Activated naive CD4-positive, alpha-beta T cell treated with anti-CD3 and anti-CD28 coated beads for 36 hours (primary cell): ENCODE measurements at regions not wholly inside any gene's neighbourhood (a gene's known extent, or its start where the extent isn't known, plus 50 kb on each side); places are given as distances from the start of the nearest gene placed in this dataset.

Experiments used
- CTCF ChIA-PET: fragments of 350-600 bp; sonication (Branson Sonifier 250); formaldehyde crosslinking; loops from one replicate; lab custom pipeline; 2021; ENCODE audit warnings: antibody characterized with exemption; lab: Charles Lee
- DNase-seq: peaks from one replicate; pipeline ENCODE4 v3.0.0-alpha.2; 2020
- H3K27ac Mint-ChIP-seq: one replicate; pipeline ENCODE4 v1.8.0; 2021; ENCODE audit warnings: mild to moderate bottlenecking, mixed read lengths
- H3K27me3 Mint-ChIP-seq: one replicate; pipeline ENCODE4 v1.8.0; 2021; ENCODE audit warnings: low read depth, mixed read lengths
- H3K36me3 Mint-ChIP-seq: one replicate; pipeline ENCODE4 v1.8.0; 2021; ENCODE audit warnings: low read depth, mixed read lengths
- H3K4me1 Mint-ChIP-seq: one replicate; pipeline ENCODE4 v1.8.0; 2021; ENCODE audit warnings: low read depth, mixed read lengths
- H3K4me3 Mint-ChIP-seq: one replicate; pipeline ENCODE4 v1.8.0; 2021; ENCODE audit warnings: mild to moderate bottlenecking, moderate library complexity, mixed read lengths
- H3K9me3 Mint-ChIP-seq: one replicate; pipeline ENCODE4 v1.8.0; 2021; ENCODE audit warnings: mixed read lengths
- intact Hi-C: fragments of 100-400 bp; cut with micrococcal nuclease; formaldehyde crosslinking; loops from one replicate; pipeline ENCODE4 v1.15.1; 2023

GRCh38 chr5:17690473-17690872 is 56.2 kb downstream of the TAF11L14 start:
- Mint-ChIP-seq H3K27ac (no peak overlapping the region), H3K9me3 (peaks cover 3% of the 10 kb centered on the region), H3K36me3 (no peaks in the 10 kb centered on the region), H3K4me1 (no peaks in the 10 kb centered on the region), H3K27me3 (no peaks in the 10 kb centered on the region), H3K4me3 (no peak overlapping the region)
- CTCF ChIA-PET, result no interaction called here
- DNase-seq, result no peak
- intact Hi-C loops, result no loop called here

GRCh38 chr5:17691762-17692161 is 57.5 kb downstream of the TAF11L14 start:
- Mint-ChIP-seq H3K27ac (no peak overlapping the region), H3K27me3 (no peaks in the 10 kb centered on the region), H3K4me1 (no peaks in the 10 kb centered on the region), H3K9me3 (peaks cover 4% of the 10 kb centered on the region), H3K36me3 (no peaks in the 10 kb centered on the region), H3K4me3 (no peak overlapping the region)
- DNase-seq, result no peak
- intact Hi-C loops, result no loop called here
- CTCF ChIA-PET, result no interaction called here

DNA sequence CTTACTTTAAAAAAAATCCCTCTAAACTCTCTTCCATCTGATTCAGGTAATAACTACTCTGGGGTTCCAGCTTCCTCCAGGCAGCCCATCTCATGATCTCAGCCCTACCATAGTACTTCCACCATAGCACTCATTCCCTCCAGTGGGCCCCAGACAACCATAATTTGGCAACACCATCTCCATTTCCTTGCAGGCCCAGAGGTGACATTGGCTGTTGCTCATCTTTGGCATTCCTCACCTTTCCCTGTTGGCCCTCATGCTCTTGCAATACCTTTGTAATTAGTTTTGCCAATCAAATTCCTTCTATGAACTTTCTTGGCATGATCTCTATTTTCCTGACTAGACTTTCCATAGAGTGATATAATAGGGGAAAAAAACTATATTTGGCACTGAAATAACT is 60.1 kb downstream of the TAF11L14 start:
- Mint-ChIP-seq H3K4me3 (no peak overlapping the region), H3K9me3 (peaks cover 4% of the 10 kb centered on the region), H3K4me1 (no peaks in the 10 kb centered on the region), H3K27ac (no peak overlapping the region), H3K36me3 (no peaks in the 10 kb centered on the region), H3K27me3 (no peaks in the 10 kb centered on the region)
- DNase-seq, result no peak
- intact Hi-C loops, result no loop called here
- CTCF ChIA-PET, result no interaction called here

- Mint-ChIP-seq H3K27ac (no peak overlapping the region), H3K9me3 (peaks cover 4% of the 10 kb centered on the region), H3K4me3 (no peak overlapping the region), H3K27me3 (no peaks in the 10 kb centered on the region), H3K36me3 (no peaks in the 10 kb centered on the region), H3K4me1 (no peaks in the 10 kb centered on the region)
- intact Hi-C loops, result no loop called here
- CTCF ChIA-PET, result no interaction called here
- DNase-seq, result no peak
Measured at GRCh38 chr5:17694914-17695313, 60.7 kb downstream of the TAF11L14 start.

DNA sequence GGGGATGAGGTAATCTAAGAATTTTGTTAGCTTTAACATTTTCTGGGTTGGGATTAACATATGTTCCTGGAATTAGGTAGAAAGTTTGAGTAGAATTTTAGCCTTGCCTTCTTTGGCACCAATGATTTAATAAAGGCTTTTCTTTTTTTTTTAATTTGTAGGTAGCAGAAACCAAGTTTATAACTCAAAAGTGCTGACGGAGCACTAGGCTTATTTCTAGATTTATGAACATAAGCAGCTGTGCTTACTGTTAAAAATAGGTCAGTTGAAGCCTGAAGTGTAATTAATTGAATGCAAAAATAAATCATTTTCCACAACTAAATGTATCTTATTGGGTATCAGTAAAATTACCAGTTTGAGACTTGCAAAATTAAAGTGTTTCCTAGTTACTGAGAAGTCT is 62.4 kb downstream of the TAF11L14 start:
- CTCF ChIA-PET, result no interaction called here
- Mint-ChIP-seq H3K9me3 (peaks cover 10% of the 10 kb centered on the region), H3K4me3 (no peak overlapping the region), H3K36me3 (no peaks in the 10 kb centered on the region), H3K27ac (no peak overlapping the region), H3K4me1 (no peaks in the 10 kb centered on the region), H3K27me3 (no peaks in the 10 kb centered on the region)
- intact Hi-C loops, result no loop called here
- DNase-seq, result no peak

DNA sequence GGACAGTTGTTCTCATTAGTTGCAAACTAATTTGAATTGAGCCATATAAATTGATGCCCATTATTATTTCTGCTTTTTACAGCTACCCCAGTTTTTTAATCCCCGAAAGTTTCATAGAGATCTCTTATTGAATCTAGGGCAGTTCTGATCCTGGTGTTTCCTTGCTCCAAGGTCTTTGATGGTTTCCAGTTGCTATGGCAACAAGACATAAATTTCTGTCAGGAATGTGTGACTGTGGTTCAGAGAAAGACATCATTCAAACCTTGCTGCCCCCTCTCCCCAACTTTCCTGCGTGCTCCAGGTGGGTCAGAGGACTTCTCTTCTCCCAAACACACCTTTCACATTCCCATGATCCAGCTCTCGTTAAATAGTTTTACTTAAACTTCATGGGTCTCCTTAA is 63.4 kb downstream of the TAF11L14 start:
- intact Hi-C loops, result no loop called here
- Mint-ChIP-seq H3K4me1 (no peaks in the 10 kb centered on the region), H3K27ac (no peak overlapping the region), H3K9me3 (peaks cover 8% of the 10 kb centered on the region), H3K4me3 (no peak overlapping the region), H3K27me3 (no peaks in the 10 kb centered on the region), H3K36me3 (no peaks in the 10 kb centered on the region)
- no peak for DNase-seq
- CTCF ChIA-PET, result no interaction called here

DNA sequence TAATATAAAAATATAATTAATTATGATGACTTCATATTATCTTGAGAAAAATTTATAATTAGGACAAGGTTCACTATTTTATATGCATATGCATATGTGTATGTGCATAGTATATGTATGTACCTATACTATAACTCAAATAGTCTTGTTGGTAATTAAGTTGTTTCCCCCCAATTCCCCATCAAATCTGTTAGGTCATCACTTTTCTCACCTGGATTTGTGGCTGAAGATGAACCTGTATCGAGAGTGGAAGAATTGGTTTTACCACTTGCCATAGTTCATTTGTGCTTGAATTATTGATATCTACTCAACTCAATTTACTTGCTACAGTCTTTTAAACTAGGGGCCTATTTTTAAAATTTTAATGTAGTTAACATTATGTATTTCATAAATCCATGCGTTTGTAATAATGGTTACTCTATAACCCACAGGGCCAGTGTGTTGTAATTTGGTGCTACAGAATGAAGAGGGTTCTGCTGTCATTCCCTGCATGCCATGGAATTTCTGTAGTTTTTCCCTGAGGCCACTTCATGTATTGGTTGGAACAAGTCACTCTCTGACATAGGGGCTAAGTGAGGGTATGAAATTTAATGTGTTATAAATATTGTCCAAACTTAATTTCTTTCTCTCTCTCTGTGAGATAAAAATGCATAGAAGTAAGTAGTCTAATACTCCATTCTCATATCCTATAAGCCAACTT is 74.9 kb downstream of the TAF11L14 start:
- CTCF ChIA-PET, result no interaction called here
- Mint-ChIP-seq H3K4me3 (no peak overlapping the region), H3K4me1 (no peaks in the 10 kb centered on the region), H3K27me3 (no peaks in the 10 kb centered on the region), H3K36me3 (no peaks in the 10 kb centered on the region), H3K9me3 (peaks cover under 1% of the 10 kb centered on the region), H3K27ac (no peak overlapping the region)
- intact Hi-C loops, result no loop called here
- DNase-seq, result no peak

DNA sequence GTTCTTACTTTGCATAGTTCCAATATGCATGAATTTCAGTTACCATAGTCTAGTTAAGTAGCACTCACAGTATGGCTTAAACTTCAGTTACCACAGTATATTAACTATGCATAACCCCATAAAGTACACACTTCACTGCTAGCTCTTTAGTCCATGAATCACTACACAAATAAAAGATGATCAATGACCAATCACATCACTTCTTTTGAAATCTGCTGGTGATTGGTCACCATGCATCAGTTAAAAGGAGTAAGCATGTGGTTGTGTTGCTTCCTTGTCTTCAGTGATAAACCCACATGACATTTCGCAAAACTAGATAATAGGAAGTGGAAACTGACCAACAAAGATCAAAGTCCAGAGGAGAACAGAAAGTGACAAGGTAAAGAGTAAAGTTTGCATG is 79.0 kb downstream of the TAF11L14 start:
- no peaks in the 10 kb centered on the region for H3K36me3 Mint-ChIP-seq
- no peak overlapping the region for H3K4me3 Mint-ChIP-seq
- DNase-seq, result no peak
- CTCF ChIA-PET, result no interaction called here
- intact Hi-C loops, result no loop called here
- peaks cover 8% of the 10 kb centered on the region for H3K9me3 Mint-ChIP-seq
- H3K27me3 Mint-ChIP-seq, result no peaks in the 10 kb centered on the region
- H3K4me1 Mint-ChIP-seq, result no peaks in the 10 kb centered on the region
- H3K27ac Mint-ChIP-seq, result no peak overlapping the region

DNA sequence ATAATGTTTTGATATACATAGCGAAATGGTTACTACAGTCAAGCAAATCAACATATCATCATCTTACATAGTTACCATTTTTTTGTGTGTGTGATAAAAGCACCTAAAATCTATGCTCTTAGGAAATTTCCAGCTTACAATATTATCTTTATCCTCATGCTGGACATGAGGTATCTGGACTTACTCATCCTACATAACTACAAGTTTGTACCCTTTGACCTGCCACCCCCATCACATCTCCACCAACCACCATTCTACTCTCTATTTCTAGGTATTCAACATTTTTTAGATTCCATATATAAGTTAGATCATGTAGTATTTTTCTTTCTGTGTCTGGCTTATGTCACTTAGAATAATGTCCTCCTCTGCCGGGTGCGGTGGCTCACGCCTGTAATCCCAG is 79.9 kb downstream of the TAF11L14 start:
- H3K27ac Mint-ChIP-seq, result no peak overlapping the region
- no peaks in the 10 kb centered on the region for H3K36me3 Mint-ChIP-seq
- H3K9me3 Mint-ChIP-seq, result peaks cover 8% of the 10 kb centered on the region
- H3K4me3 Mint-ChIP-seq, result no peak overlapping the region
- CTCF ChIA-PET, result interaction anchor here (0.6 kb wide), 1 partner anchor 480 kb away, joined by 3 read pairs; no protein-coding TSS in a partner anchor
- no peaks in the 10 kb centered on the region for H3K27me3 Mint-ChIP-seq
- no peaks in the 10 kb centered on the region for H3K4me1 Mint-ChIP-seq
- DNase-seq, result no peak
- intact Hi-C loops, result no loop called here

- Mint-ChIP-seq H3K36me3 (no peaks in the 10 kb centered on the region), H3K9me3 (peaks cover 5% of the 10 kb centered on the region), H3K4me1 (no peaks in the 10 kb centered on the region), H3K27ac (no peak overlapping the region), H3K27me3 (no peaks in the 10 kb centered on the region), H3K4me3 (no peak overlapping the region)
- CTCF ChIA-PET, result no interaction called here
- intact Hi-C loops, result no loop called here
- DNase-seq, result no peak
Measured at GRCh38 chr5:17719592-17719991, 85.3 kb downstream of the TAF11L14 start.

DNA sequence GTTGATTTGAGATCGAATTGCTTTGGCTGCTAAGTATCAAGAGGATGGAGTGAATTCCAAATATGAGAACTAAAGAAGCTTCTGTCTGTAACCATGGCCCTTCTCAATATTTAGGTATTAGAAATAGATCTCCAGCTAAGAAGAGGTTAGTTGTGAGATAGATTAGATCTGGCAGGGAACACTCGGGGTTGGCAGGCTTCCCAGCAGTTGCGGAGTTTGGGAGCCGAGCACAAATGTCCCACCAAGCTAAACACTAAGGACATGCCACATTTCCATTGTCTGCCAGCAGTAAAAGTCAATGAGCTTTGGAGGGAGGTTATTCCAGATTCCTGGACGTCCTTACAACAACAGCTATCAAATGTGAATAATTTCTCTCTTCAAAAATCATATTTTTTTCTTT is 85.8 kb downstream of the TAF11L14 start:
- Mint-ChIP-seq H3K27ac (no peak overlapping the region), H3K36me3 (no peaks in the 10 kb centered on the region), H3K4me1 (no peaks in the 10 kb centered on the region), H3K27me3 (no peaks in the 10 kb centered on the region), H3K9me3 (peaks cover 4% of the 10 kb centered on the region), H3K4me3 (no peak overlapping the region)
- CTCF ChIA-PET, result no interaction called here
- no peak for DNase-seq
- intact Hi-C loops, result no loop called here

DNA sequence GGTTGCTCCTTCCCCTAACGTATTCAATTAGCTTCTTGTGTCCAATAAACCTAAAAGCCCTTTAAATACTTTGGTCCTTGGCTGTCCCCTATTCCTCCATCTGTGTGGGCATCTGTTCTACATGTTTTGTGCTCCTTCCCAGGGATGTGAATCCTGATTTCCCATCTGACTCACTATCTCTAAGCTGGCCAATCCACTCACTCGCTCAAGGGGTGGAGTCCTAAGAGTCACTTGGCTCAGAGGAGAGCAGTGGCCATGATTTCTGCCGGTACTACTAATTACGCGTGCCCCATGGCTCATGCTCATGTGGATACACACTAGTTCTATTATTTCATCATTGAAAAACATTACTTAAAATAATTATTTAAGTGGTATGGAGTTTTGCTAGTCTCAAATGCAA is 89.6 kb downstream of the TAF11L14 start:
- CTCF ChIA-PET, result no interaction called here
- H3K27ac Mint-ChIP-seq, result no peak overlapping the region
- no peaks in the 10 kb centered on the region for H3K4me1 Mint-ChIP-seq
- no peak for DNase-seq
- intact Hi-C loops, result no loop called here
- no peaks in the 10 kb centered on the region for H3K27me3 Mint-ChIP-seq
- no peaks in the 10 kb centered on the region for H3K36me3 Mint-ChIP-seq
- H3K4me3 Mint-ChIP-seq, result no peak overlapping the region
- H3K9me3 Mint-ChIP-seq, result peaks cover 2% of the 10 kb centered on the region

DNA sequence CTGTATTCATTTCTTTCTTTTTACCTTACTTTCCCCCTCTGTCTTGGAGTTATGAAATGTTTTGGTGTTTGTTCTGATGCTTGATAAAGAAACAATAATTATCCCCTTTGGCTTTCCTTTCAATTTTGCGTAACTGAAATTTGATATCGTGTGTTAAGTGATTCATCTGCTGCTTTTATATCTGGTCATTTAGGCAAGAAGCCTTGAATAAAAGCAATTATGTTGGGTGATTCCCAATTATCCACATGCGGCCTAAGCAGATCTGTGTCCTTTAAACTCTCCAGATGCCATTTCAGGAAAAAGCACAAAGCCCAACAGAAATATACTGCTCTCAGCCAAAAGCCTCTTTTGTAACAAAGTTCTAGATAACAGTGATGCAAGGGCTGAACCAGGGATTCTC is 92.8 kb downstream of the TAF11L14 start:
- no peaks in the 10 kb centered on the region for H3K4me1 Mint-ChIP-seq
- intact Hi-C loops, result no loop called here
- H3K9me3 Mint-ChIP-seq, result peaks cover 2% of the 10 kb centered on the region
- CTCF ChIA-PET, result no interaction called here
- H3K27ac Mint-ChIP-seq, result no peak overlapping the region
- no peak overlapping the region for H3K4me3 Mint-ChIP-seq
- H3K27me3 Mint-ChIP-seq, result no peaks in the 10 kb centered on the region
- no peaks in the 10 kb centered on the region for H3K36me3 Mint-ChIP-seq
- DNase-seq, result no peak
